H1 (cell line): ENCODE measurements at regions not wholly inside any gene's neighbourhood (a gene's known extent, or its start where the extent isn't known, plus 50 kb on each side); places are given as distances from the start of the nearest gene placed in this dataset.

Experiments
- BCL11A ChIP-seq, 2 experiments: IDR thresholded peaks; one replicate each; pipeline ENCODE4 v1.6.1; 2011; ENCODE audit warnings: low read depth in 2 of 2, low read length in 2 of 2, mild to moderate bottlenecking in 2 of 2
- SAP30 ChIP-seq: fragments of 300-600 bp; sonication (generic); IDR thresholded peaks from 2 replicates; pipeline ENCODE4 v1.7.1; 2012; ENCODE audit warnings: low read length, moderate library complexity, mild to moderate bottlenecking, inconsistent platforms; ENCODE audit not compliant: insufficient read depth, insufficient replicate concordance
- TF ChIP-seq, protein P1 (sequence below): fragments of 300-600 bp; sonication (generic); IDR thresholded peaks from 2 replicates; pipeline ENCODE4 v1.7.1; 2012; ENCODE audit warnings: low read length, moderate library complexity, mild to moderate bottlenecking, inconsistent platforms; ENCODE audit not compliant: insufficient replicate concordance

DNA sequence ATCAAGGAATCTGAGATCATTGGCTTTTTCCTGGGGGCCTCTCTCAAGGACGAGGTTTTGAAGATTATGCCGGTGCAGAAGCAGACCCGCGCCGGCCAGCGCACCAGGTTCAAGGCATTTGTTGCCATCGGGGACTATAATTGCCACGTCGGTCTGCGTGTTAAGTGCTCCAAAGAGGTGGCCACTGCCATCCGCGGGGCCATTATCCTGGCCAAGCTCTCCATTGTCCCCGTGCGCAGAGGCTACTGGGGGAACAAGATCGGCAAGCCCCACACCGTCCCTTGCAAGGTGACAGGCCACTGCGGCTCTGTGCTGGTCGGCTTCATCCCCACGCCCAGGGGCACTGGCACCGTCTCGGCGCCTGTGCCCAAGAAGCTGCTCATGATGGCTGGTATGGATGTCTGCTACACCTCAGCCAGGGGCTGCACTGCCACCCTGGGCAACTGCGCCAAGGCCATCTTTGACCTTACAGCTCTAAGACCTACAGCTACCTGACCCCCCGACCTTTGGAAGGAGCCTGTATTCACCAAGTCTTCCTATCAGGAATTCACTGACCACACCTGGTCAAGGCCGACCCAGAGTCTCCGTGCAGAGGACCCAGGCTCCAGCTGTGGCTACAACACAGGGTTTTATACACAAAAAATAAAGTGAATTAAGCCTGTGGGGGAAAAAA lies 141.8 kb downstream of the SOCS6 start (continued):
- TF ChIP-seq, protein P1, sequence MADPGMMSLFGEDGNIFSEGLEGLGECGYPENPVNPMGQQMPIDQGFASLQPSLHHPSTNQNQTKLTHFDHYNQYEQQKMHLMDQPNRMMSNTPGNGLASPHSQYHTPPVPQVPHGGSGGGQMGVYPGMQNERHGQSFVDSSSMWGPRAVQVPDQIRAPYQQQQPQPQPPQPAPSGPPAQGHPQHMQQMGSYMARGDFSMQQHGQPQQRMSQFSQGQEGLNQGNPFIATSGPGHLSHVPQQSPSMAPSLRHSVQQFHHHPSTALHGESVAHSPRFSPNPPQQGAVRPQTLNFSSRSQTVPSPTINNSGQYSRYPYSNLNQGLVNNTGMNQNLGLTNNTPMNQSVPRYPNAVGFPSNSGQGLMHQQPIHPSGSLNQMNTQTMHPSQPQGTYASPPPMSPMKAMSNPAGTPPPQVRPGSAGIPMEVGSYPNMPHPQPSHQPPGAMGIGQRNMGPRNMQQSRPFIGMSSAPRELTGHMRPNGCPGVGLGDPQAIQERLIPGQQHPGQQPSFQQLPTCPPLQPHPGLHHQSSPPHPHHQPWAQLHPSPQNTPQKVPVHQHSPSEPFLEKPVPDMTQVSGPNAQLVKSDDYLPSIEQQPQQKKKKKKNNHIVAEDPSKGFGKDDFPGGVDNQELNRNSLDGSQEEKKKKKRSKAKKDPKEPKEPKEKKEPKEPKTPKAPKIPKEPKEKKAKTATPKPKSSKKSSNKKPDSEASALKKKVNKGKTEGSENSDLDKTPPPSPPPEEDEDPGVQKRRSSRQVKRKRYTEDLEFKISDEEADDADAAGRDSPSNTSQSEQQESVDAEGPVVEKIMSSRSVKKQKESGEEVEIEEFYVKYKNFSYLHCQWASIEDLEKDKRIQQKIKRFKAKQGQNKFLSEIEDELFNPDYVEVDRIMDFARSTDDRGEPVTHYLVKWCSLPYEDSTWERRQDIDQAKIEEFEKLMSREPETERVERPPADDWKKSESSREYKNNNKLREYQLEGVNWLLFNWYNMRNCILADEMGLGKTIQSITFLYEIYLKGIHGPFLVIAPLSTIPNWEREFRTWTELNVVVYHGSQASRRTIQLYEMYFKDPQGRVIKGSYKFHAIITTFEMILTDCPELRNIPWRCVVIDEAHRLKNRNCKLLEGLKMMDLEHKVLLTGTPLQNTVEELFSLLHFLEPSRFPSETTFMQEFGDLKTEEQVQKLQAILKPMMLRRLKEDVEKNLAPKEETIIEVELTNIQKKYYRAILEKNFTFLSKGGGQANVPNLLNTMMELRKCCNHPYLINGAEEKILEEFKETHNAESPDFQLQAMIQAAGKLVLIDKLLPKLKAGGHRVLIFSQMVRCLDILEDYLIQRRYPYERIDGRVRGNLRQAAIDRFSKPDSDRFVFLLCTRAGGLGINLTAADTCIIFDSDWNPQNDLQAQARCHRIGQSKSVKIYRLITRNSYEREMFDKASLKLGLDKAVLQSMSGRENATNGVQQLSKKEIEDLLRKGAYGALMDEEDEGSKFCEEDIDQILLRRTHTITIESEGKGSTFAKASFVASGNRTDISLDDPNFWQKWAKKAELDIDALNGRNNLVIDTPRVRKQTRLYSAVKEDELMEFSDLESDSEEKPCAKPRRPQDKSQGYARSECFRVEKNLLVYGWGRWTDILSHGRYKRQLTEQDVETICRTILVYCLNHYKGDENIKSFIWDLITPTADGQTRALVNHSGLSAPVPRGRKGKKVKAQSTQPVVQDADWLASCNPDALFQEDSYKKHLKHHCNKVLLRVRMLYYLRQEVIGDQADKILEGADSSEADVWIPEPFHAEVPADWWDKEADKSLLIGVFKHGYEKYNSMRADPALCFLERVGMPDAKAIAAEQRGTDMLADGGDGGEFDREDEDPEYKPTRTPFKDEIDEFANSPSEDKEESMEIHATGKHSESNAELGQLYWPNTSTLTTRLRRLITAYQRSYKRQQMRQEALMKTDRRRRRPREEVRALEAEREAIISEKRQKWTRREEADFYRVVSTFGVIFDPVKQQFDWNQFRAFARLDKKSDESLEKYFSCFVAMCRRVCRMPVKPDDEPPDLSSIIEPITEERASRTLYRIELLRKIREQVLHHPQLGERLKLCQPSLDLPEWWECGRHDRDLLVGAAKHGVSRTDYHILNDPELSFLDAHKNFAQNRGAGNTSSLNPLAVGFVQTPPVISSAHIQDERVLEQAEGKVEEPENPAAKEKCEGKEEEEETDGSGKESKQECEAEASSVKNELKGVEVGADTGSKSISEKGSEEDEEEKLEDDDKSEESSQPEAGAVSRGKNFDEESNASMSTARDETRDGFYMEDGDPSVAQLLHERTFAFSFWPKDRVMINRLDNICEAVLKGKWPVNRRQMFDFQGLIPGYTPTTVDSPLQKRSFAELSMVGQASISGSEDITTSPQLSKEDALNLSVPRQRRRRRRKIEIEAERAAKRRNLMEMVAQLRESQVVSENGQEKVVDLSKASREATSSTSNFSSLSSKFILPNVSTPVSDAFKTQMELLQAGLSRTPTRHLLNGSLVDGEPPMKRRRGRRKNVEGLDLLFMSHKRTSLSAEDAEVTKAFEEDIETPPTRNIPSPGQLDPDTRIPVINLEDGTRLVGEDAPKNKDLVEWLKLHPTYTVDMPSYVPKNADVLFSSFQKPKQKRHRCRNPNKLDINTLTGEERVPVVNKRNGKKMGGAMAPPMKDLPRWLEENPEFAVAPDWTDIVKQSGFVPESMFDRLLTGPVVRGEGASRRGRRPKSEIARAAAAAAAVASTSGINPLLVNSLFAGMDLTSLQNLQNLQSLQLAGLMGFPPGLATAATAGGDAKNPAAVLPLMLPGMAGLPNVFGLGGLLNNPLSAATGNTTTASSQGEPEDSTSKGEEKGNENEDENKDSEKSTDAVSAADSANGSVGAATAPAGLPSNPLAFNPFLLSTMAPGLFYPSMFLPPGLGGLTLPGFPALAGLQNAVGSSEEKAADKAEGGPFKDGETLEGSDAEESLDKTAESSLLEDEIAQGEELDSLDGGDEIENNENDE: no peak
- TF ChIP-seq BCL11A (IDR thresholded peaks at IDR 0.05; ENCODE audit: low read depth in 2 of 2, low read length in 2 of 2) (no peak), SAP30 (no peak)
- TF ChIP-seq, all 59 proteins: peak for 0
